Hepatocyte (in vitro differentiated cells): ENCODE measurements at regions not wholly inside any gene's neighbourhood (a gene's known extent, or its start where the extent isn't known, plus 50 kb on each side); places are given as distances from the start of the nearest gene placed in this dataset.

Experiments
- DNase-seq: peaks from one replicate; pipeline ENCODE4 v3.0.0-alpha.2; 2016; ENCODE audit warnings: low spot score
- H2AFZ ChIP-seq: fragments of 200-600 bp; sonication (generic); 2 replicates; pipeline ENCODE4 v1.6.0; 2016; ENCODE audit warnings: antibody characterized with exemption, mild to moderate bottlenecking
- H3K27ac ChIP-seq: fragments of 200-600 bp; sonication (generic); 2 replicates; pipeline ENCODE4 v1.5.1; 2016; ENCODE audit warnings: mild to moderate bottlenecking
- H3K27me3 ChIP-seq: fragments of 200-600 bp; sonication (generic); 2 replicates; pipeline ENCODE4 v1.6.1; 2016
- H3K36me3 ChIP-seq: fragments of 200-600 bp; sonication (generic); replicated peaks from 2 replicates; pipeline ENCODE4 v1.5.1; 2016; ENCODE audit warnings: low read depth; ENCODE audit not compliant: insufficient read depth
- H3K4me1 ChIP-seq: fragments of 200-600 bp; sonication (generic); 2 replicates; pipeline ENCODE4 v1.5.1; 2016; ENCODE audit warnings: mild to moderate bottlenecking, moderate library complexity; ENCODE audit not compliant: insufficient read depth
- H3K4me2 ChIP-seq: fragments of 200-600 bp; sonication (generic); 2 replicates; pipeline ENCODE4 v1.6.0; 2016
- H3K4me3 ChIP-seq: fragments of 200-600 bp; sonication (generic); 2 replicates; pipeline ENCODE4 v1.5.1; 2016; ENCODE audit warnings: mild to moderate bottlenecking
- H3K79me2 ChIP-seq: fragments of 200-600 bp; sonication (generic); 2 replicates; pipeline ENCODE4 v1.6.0; 2017; ENCODE audit warnings: mild to moderate bottlenecking
- H3K9me2 ChIP-seq: fragments of 200-600 bp; sonication (generic); replicated peaks from 2 replicates; pipeline ENCODE4 v1.6.0; 2017; ENCODE audit warnings: mild to moderate bottlenecking; ENCODE audit not compliant: insufficient read depth
- H3K9me3 ChIP-seq: fragments of 200-600 bp; sonication (generic); 2 replicates; pipeline ENCODE4 v1.5.1; 2016; ENCODE audit warnings: low read depth, mild to moderate bottlenecking
- H4K20me1 ChIP-seq: fragments of 200-600 bp; sonication (generic); 2 replicates; pipeline ENCODE4 v1.6.0; 2016; ENCODE audit warnings: mild to moderate bottlenecking; ENCODE audit not compliant: insufficient read depth, poor library complexity, severe bottlenecking
- CTCF ChIP-seq: fragments of 200-600 bp; sonication (generic); IDR thresholded peaks from 2 replicates; pipeline ENCODE4 v1.5.1; 2016; ENCODE audit warnings: antibody characterized with exemption, mild to moderate bottlenecking; ENCODE audit not compliant: poor library complexity
- EZH2 ChIP-seq: fragments of 200-600 bp; sonication (generic); IDR thresholded peaks from 2 replicates; pipeline ENCODE4 v1.6.1; 2016; ENCODE audit warnings: antibody characterized with exemption, mild to moderate bottlenecking, borderline replicate concordance
- EZH2phosphoT487 ChIP-seq: fragments of 200-600 bp; sonication (generic); IDR thresholded peaks from one replicate; pipeline ENCODE4 v1.6.1; 2018; ENCODE audit warnings: antibody characterized with exemption, mild to moderate bottlenecking, low read depth, moderate library complexity; ENCODE audit not compliant: unreplicated experiment, severe bottlenecking
- WGBS: methylation state at CpG from one replicate; pipeline ENCODE4 v1.1.6; 2016; ENCODE audit warnings: low lambda C conversion rate; ENCODE audit errors: missing lambda C conversion rate; 5-methylcytosine and 5-hydroxymethylcytosine counted together

GRCh38 chr2:175450029-175450760 is 268.7 kb upstream of the ATP5MC3 start:
- Histone ChIP-seq H3K9me3 (no peaks in the 10 kb centered on the region), H3K4me3 (no peak overlapping the region), H3K36me3 (no peaks in the 10 kb centered on the region), H2AFZ (no peak overlapping the region), H3K27me3 (no peaks in the 10 kb centered on the region), H3K4me2 (no peak overlapping the region), H3K9me2 (no peaks in the 10 kb centered on the region), H4K20me1 (no peaks in the 10 kb centered on the region), H3K79me2 (no peaks in the 10 kb centered on the region), H3K4me1 (no peaks in the 10 kb centered on the region), H3K27ac (no peak overlapping the region)
- WGBS: 81% methylated on average over 2 of the region's 2 CpGs
- DNase-seq: no peak
- TF ChIP-seq EZH2: no peak
- TF ChIP-seq CTCF: no peak
- TF ChIP-seq EZH2phosphoT487: no peak

- no peak overlapping the region for H3K27ac ChIP-seq
- H3K4me1 ChIP-seq: no peaks in the 10 kb centered on the region
- no peaks in the 10 kb centered on the region for H3K27me3 ChIP-seq
- no peaks in the 10 kb centered on the region for H3K9me2 ChIP-seq
- DNase-seq: no peak
- no peak overlapping the region for H3K4me2 ChIP-seq
- H3K4me3 ChIP-seq: no peak overlapping the region
- H4K20me1 ChIP-seq: no peaks in the 10 kb centered on the region
- no peaks in the 10 kb centered on the region for H3K79me2 ChIP-seq
- no peaks in the 10 kb centered on the region for H3K9me3 ChIP-seq
- TF ChIP-seq EZH2phosphoT487 (no peak), EZH2 (no peak), CTCF (no peak)
- no peaks in the 10 kb centered on the region for H3K36me3 ChIP-seq
- no peak overlapping the region for H2AFZ ChIP-seq
Observed at GRCh38 chr2:175449616-175450015, 268.1 kb upstream of the ATP5MC3 start.

GRCh38 chr2:175446201-175446600 is 264.7 kb upstream of the ATP5MC3 start:
- no peak for TF ChIP-seq EZH2phosphoT487
- TF ChIP-seq CTCF: no peak
- no peak for TF ChIP-seq EZH2
- H3K79me2 ChIP-seq: no peaks in the 10 kb centered on the region
- no peaks in the 10 kb centered on the region for H4K20me1 ChIP-seq
- no peak overlapping the region for H3K4me2 ChIP-seq
- WGBS: 79% methylated on average over 4 of the region's 4 CpGs
- H3K9me3 ChIP-seq: no peaks in the 10 kb centered on the region
- no peak overlapping the region for H2AFZ ChIP-seq
- no peak overlapping the region for H3K27ac ChIP-seq
- no peaks in the 10 kb centered on the region for H3K4me1 ChIP-seq
- DNase-seq: no peak
- no peaks in the 10 kb centered on the region for H3K9me2 ChIP-seq
- H3K27me3 ChIP-seq: peaks cover 6% of the 10 kb centered on the region
- no peaks in the 10 kb centered on the region for H3K36me3 ChIP-seq
- no peak overlapping the region for H3K4me3 ChIP-seq
